Smooth muscle cell (in vitro differentiated cells): ENCODE measurements at regions not wholly inside any gene's neighbourhood (a gene's known extent, or its start where the extent isn't known, plus 50 kb on each side); places are given as distances from the start of the nearest gene placed in this dataset.

Experiments
- DNase-seq: peaks from one replicate; lab custom pipeline; 2025; ENCODE audit not compliant: unreplicated experiment; lab: John Stamatoyannopoulos, UW
- H2AFZ ChIP-seq: fragments of 200-600 bp; sonication (generic); 2 replicates; pipeline ENCODE4 v1.6.0; 2016; ENCODE audit warnings: antibody characterized with exemption, low read depth, mild to moderate bottlenecking
- H3F3A ChIP-seq: fragments of 200-600 bp; sonication (generic); 2 replicates; pipeline ENCODE4 v1.6.0; 2017; ENCODE audit warnings: antibody characterized with exemption, low read depth
- H3K27ac ChIP-seq: fragments of 200-600 bp; sonication (generic); 2 replicates; pipeline ENCODE4 v1.5.1; 2016; ENCODE audit warnings: low read depth, mild to moderate bottlenecking
- H3K27me3 ChIP-seq: fragments of 200-600 bp; sonication (generic); 2 replicates; pipeline ENCODE4 v1.6.1; 2016; ENCODE audit warnings: low read depth, mild to moderate bottlenecking
- H3K36me3 ChIP-seq: fragments of 200-600 bp; sonication (generic); 2 replicates; pipeline ENCODE4 v1.5.1; 2016; ENCODE audit warnings: low read depth
- H3K4me1 ChIP-seq: fragments of 200-600 bp; sonication (generic); 2 replicates; pipeline ENCODE4 v1.5.1; 2016; ENCODE audit warnings: low read depth
- H3K4me2 ChIP-seq: fragments of 200-600 bp; sonication (generic); 2 replicates; pipeline ENCODE4 v1.6.0; 2016; ENCODE audit warnings: mild to moderate bottlenecking
- H3K4me3 ChIP-seq: fragments of 200-600 bp; sonication (generic); 2 replicates; pipeline ENCODE4 v1.5.1; 2016; ENCODE audit warnings: mild to moderate bottlenecking
- H3K79me2 ChIP-seq: fragments of 200-600 bp; sonication (generic); 2 replicates; pipeline ENCODE4 v1.6.0; 2016; ENCODE audit warnings: low read depth, mild to moderate bottlenecking
- H3K9ac ChIP-seq: fragments of 200-600 bp; sonication (generic); 2 replicates; pipeline ENCODE4 v1.6.0; 2016; ENCODE audit warnings: low read depth
- H3K9me3 ChIP-seq: fragments of 200-600 bp; sonication (generic); replicated peaks from 2 replicates; pipeline ENCODE4 v1.5.1; 2016; ENCODE audit warnings: low read depth
- H4K20me1 ChIP-seq: fragments of 200-600 bp; sonication (generic); 2 replicates; pipeline ENCODE4 v1.6.0; 2016; ENCODE audit warnings: low read depth
- WGBS: methylation state at CpG from one replicate; pipeline ENCODE4 v1.1.7; 2016; ENCODE audit warnings: low lambda C conversion rate; 5-methylcytosine and 5-hydroxymethylcytosine counted together
- TF ChIP-seq, protein P1 (sequence below): fragments of 200-600 bp; sonication (generic); IDR thresholded peaks from 2 replicates; pipeline ENCODE4 v1.5.1; 2017; ENCODE audit warnings: borderline replicate concordance, mild to moderate bottlenecking, antibody characterized with exemption; ENCODE audit not compliant: insufficient read depth, poor library complexity, severe bottlenecking

DNA sequence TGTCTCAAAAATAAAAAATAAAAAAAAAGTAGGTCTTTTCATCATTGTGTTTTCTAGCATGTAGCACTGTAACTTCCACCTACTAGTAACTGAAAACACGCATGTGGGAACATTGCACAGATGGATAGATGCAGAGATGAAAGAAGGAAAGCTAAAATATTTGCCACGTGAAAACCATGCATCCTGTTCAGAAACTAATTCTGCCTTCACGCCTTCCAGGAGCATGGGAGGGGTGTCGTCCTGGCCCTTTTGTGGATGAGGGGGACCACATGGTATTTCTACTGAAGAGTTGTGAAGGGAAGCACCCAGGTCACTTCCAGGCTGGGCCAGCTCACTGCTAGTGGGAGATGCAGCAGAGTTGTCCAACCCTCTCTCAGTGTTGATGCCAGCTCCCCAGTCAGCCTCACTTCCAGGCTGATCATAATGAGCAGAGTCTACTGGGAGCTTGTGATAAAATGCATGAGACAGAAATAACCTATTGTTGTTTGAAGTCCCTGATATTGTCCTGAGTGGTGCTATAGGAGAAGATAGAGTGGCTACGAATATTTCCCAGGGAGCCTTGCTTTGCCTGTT lies 287.1 kb upstream of the CELF2 start:
- no peaks in the 10 kb centered on the region for H3K79me2 ChIP-seq
- H3K4me2 ChIP-seq: no peak overlapping the region
- TF ChIP-seq, protein P1, sequence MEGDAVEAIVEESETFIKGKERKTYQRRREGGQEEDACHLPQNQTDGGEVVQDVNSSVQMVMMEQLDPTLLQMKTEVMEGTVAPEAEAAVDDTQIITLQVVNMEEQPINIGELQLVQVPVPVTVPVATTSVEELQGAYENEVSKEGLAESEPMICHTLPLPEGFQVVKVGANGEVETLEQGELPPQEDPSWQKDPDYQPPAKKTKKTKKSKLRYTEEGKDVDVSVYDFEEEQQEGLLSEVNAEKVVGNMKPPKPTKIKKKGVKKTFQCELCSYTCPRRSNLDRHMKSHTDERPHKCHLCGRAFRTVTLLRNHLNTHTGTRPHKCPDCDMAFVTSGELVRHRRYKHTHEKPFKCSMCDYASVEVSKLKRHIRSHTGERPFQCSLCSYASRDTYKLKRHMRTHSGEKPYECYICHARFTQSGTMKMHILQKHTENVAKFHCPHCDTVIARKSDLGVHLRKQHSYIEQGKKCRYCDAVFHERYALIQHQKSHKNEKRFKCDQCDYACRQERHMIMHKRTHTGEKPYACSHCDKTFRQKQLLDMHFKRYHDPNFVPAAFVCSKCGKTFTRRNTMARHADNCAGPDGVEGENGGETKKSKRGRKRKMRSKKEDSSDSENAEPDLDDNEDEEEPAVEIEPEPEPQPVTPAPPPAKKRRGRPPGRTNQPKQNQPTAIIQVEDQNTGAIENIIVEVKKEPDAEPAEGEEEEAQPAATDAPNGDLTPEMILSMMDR: no peak
- H3K4me3 ChIP-seq: no peak overlapping the region
- H3K9ac ChIP-seq: no peak overlapping the region
- no peak overlapping the region for H3K27ac ChIP-seq
- H2AFZ ChIP-seq: no peak overlapping the region
- DNase-seq: no peak
- no peaks in the 10 kb centered on the region for H4K20me1 ChIP-seq
- no peaks in the 10 kb centered on the region for H3K27me3 ChIP-seq
- H3F3A ChIP-seq: no peaks in the 10 kb centered on the region
- H3K36me3 ChIP-seq: no peaks in the 10 kb centered on the region
- no peaks in the 10 kb centered on the region for H3K9me3 ChIP-seq
- H3K4me1 ChIP-seq: no peaks in the 10 kb centered on the region
- WGBS: 93% methylated on average over 5 of the region's 5 CpGs

DNA sequence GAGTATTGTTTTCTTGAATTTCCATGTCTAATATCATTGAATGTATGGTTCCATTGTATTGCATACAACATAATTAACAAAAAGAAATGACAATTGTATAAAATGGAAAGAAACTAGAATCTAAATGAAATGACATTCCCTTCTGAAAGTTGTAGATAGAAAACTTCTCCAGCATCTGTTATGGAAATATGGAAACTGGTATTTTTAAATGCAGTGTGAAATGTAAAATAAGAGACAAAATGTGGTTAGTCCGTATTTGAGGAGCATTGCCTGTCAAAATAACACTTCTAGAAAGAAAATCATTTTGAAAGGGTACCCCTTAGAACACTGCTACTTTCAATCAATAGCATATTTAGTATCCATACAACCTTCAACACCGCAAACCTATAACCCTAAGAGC lies 286.3 kb upstream of the CELF2 start:
- 93% methylated on average over 2 of the region's 2 CpGs for WGBS
- no peak overlapping the region for H3K4me3 ChIP-seq
- no peak overlapping the region for H2AFZ ChIP-seq
- TF ChIP-seq, protein P1: no peak
- no peak for DNase-seq
- no peak overlapping the region for H3K9ac ChIP-seq
- H3K9me3 ChIP-seq: no peaks in the 10 kb centered on the region
- no peaks in the 10 kb centered on the region for H3K79me2 ChIP-seq
- no peaks in the 10 kb centered on the region for H3F3A ChIP-seq
- no peaks in the 10 kb centered on the region for H3K27me3 ChIP-seq
- no peaks in the 10 kb centered on the region for H4K20me1 ChIP-seq
- H3K4me2 ChIP-seq: no peak overlapping the region
- no peak overlapping the region for H3K27ac ChIP-seq
- H3K36me3 ChIP-seq: no peaks in the 10 kb centered on the region
- H3K4me1 ChIP-seq: no peaks in the 10 kb centered on the region

GRCh38 chr10:10734356-10735064 lies 283.2 kb upstream of the CELF2 start:
- 86% methylated on average over 5 of the region's 5 CpGs for WGBS
- Histone ChIP-seq H3K9ac (no peak overlapping the region), H4K20me1 (no peaks in the 10 kb centered on the region), H3K79me2 (no peaks in the 10 kb centered on the region), H3K4me2 (no peak overlapping the region), H2AFZ (no peak overlapping the region), H3K36me3 (no peaks in the 10 kb centered on the region), H3K4me1 (no peaks in the 10 kb centered on the region), H3K27ac (no peak overlapping the region), H3F3A (no peaks in the 10 kb centered on the region), H3K27me3 (no peaks in the 10 kb centered on the region), H3K4me3 (no peak overlapping the region), H3K9me3 (no peaks in the 10 kb centered on the region)
- DNase-seq: no peak
- TF ChIP-seq, protein P1: no peak

DNA sequence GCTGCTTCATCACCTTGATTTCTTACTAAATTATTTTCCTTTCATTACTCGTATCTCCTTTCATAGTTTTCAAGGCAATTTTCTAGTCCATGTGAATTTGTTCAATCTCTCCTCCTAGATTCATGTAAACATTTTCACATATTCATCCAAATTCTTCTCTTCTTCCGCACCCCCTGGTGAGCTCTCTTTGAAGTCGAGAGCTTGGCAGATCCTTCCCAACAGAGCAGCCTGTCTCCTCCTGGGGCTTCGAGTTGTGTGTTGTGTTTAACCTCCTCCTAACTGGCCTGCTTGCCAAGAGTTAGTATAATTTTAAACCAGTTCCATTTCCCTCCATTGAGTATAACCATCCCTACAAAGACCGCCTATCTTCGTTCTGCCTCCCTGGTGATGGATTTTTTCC lies 272.4 kb upstream of the CELF2 start:
- Histone ChIP-seq H3K36me3 (no peaks in the 10 kb centered on the region), H3K4me3 (no peak overlapping the region), H2AFZ (no peak overlapping the region), H3K79me2 (no peaks in the 10 kb centered on the region), H3K9ac (no peak overlapping the region), H3K27ac (no peak overlapping the region), H3K4me1 (no peaks in the 10 kb centered on the region), H3K9me3 (no peaks in the 10 kb centered on the region), H3K27me3 (no peaks in the 10 kb centered on the region), H4K20me1 (no peaks in the 10 kb centered on the region), H3K4me2 (no peak overlapping the region), H3F3A (no peaks in the 10 kb centered on the region)
- WGBS: 84% methylated on average over 6 of the region's 6 CpGs
- no peak for DNase-seq
- TF ChIP-seq, protein P1: no peak
